ENCODE measurements at regions not wholly inside any gene's neighbourhood (a gene's known extent, or its start where the extent isn't known, plus 50 kb on each side); places are given as distances from the start of the nearest gene placed in this dataset.

DNA sequence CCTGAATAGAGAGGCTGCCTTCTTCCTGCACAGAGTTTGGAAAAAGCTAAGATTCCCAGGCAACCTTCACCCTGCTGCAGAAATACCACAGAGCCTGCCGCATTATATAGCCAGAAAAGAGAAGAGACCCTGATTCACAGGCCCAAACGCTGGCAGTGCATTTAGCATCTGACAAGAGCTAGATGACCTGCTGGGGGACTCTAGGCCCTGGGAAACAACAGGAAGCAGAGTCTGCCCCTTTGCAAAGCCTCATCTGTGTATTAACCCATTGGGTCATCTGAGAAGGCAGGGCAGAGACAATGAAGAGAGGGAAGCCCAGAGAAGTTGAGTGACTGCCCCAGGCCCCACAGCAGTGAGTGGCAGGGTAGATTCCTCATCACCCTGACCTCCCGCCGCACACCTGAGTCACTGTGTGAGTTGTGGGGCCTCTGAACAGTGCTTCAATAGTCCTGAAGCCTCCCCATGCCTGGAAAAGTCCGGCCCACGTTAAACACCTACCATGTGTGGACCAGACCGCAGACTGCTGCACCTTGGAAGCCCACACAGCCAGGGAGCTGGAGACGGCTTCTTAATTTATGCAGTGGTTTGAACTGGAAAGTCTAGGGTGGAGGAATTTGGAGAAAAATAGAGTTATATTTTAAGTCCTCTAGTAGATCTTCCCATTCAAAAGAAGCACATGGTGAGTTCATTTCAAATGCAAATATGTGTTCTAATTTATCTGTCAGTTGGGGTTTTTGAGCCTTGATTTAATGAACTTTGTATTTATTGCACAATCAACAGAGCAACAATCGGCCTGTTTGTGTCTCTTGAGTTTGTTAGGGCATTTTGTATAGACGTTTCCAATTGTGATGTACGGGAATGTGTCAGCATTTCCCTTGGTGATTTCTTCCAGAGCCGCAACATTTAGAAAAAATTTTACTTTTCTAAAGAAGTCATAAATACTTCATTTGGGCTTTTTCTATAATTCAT lies 80.4 kb upstream of the GPR26 start:
- DNase-seq, result peak; percentile 45
- H3K9me3 Mint-ChIP-seq, result 0 out of 5 replicates have a peak, but pooled peaks cover 0 to 2% of the 10 kb centered on the region in 2 experiments
- no peak overlapping the region for H2BK5ac ChIP-seq (ENCODE audit: insufficient read length, low read length)
- no peak overlapping the region for H4K5ac ChIP-seq (ENCODE audit: insufficient read length, low read depth, low read length)
- H3K27me3 Mint-ChIP-seq (ENCODE audit: low read depth), result peaks cover 19% of the 10 kb centered on the region
- no peak overlapping the region for H3K9ac ChIP-seq (ENCODE audit: extremely low read depth, insufficient read length, low read length)
- H3K4ac ChIP-seq (ENCODE audit: low read depth, low read length), result no peak overlapping the region
- H2BK20ac ChIP-seq (ENCODE audit: low read depth, low read length, poor library complexity, severe bottlenecking), result no peak overlapping the region
- H2AK5ac ChIP-seq (ENCODE audit: insufficient read length, low read length), result no peak overlapping the region
- H2AFZ ChIP-seq (ENCODE audit: low read length), result no peak overlapping the region
- H3K14ac ChIP-seq (ENCODE audit: insufficient read depth, low read length), result no peak overlapping the region
- no peak overlapping the region for H4K8ac ChIP-seq (replicated peaks; ENCODE audit: insufficient read length, low read depth, low read length)
- no peaks in the 10 kb centered on the region for H4K20me1 ChIP-seq (ENCODE audit: control insufficient read depth, insufficient read depth, insufficient read length)
- H3K23me2 ChIP-seq (ENCODE audit: insufficient read length, low read depth, low read length, poor library complexity, severe bottlenecking), result no peaks in the 10 kb centered on the region
- no peak overlapping the region for H3K4me2 ChIP-seq (ENCODE audit: insufficient read depth, insufficient read length, low read length)
- H3K27ac Mint-ChIP-seq, result no peak overlapping the region; a peak in 1 of 7 replicates
- H3K4me1 Mint-ChIP-seq, result peaks cover 28 to 29% of the 10 kb centered on the region in 2 experiments
- H4K91ac ChIP-seq (ENCODE audit: insufficient read length, low read depth, low read length), result no peak overlapping the region
- H3K4me1 ChIP-seq (ENCODE audit: insufficient read depth, low read length), result no peaks in the 10 kb centered on the region; the same call in 1 of the 2 replicates
- H3K79me1 ChIP-seq (ENCODE audit: insufficient read depth, low read depth, low read length, poor library complexity, severe bottlenecking), result no peaks in the 10 kb centered on the region
- H3K56ac ChIP-seq (ENCODE audit: insufficient read length, low read depth, low read length), result no peak overlapping the region
- WGBS (ENCODE audit: extremely low coverage, insufficient read length, low lambda C conversion rate), result no CpG with 5 or more reads among the region's 12 CpGs
- no peaks in the 10 kb centered on the region for H3K9me3 ChIP-seq (ENCODE audit: control insufficient read depth, low read depth, low read length)
- no peak overlapping the region for H3K18ac ChIP-seq (ENCODE audit: insufficient read length, low read depth, low read length)
- no peak overlapping the region for H2BK12ac ChIP-seq (ENCODE audit: insufficient read length, low read depth, low read length)
- no peak overlapping the region for H2BK120ac ChIP-seq (ENCODE audit: low read depth, low read length, poor library complexity, severe bottlenecking)
- H3K27me3 ChIP-seq (ENCODE audit: insufficient read depth, low read length), result no peaks in the 10 kb centered on the region
- no peak overlapping the region for H2BK15ac ChIP-seq (ENCODE audit: low read depth, low read length)
- 0 out of 3 replicates have a peak, but pooled peaks have one; percentile 9 for TF ChIP-seq CTCF (conservative IDR thresholded peaks at IDR 0.05)
- H3K4me3 Mint-ChIP-seq, result no peak overlapping the region
- H3K23ac ChIP-seq (ENCODE audit: insufficient read length, low read depth, low read length), result no peak overlapping the region
- no peak overlapping the region for H3K27ac ChIP-seq (ENCODE audit: insufficient read length, low read depth, low read length)
- no peaks in the 10 kb centered on the region; a peak in 1 of 7 replicates for H3K36me3 Mint-ChIP-seq (ENCODE audit: insufficient read depth in 1 of 3, low read depth in 3 of 3)
- H3K79me2 ChIP-seq (ENCODE audit: insufficient read depth, low read length), result no peaks in the 10 kb centered on the region
- no peak overlapping the region for H3T11ph ChIP-seq (ENCODE audit: low read length)

Data from H9 (cell line).